Endothelial cell of umbilical vein (primary cell): ENCODE measurements at regions not wholly inside any gene's neighbourhood (a gene's known extent, or its start where the extent isn't known, plus 50 kb on each side); places are given as distances from the start of the nearest gene placed in this dataset.

Experiments used
- EZH2 ChIP-seq: IDR thresholded peaks from 2 replicates; pipeline ENCODE4 v1.6.1; 2012; ENCODE audit warnings: borderline replicate concordance, low read depth, mild to moderate bottlenecking, moderate library complexity, low read length, inconsistent platforms; ENCODE audit not compliant: severe bottlenecking
- FOS ChIP-seq: IDR thresholded peaks from 2 replicates; pipeline ENCODE4 v1.6.1; 2011; ENCODE audit warnings: mild to moderate bottlenecking, low read length, moderate library complexity, borderline replicate concordance; ENCODE audit not compliant: insufficient read depth
- MYC ChIP-seq: IDR thresholded peaks from one replicate; pipeline ENCODE4 v1.6.1; 2011; ENCODE audit warnings: mild to moderate bottlenecking, low read depth, low read length
- POLR2A ChIP-seq: IDR thresholded peaks from 2 replicates; pipeline ENCODE4 v1.6.1; 2012; ENCODE audit warnings: low read depth, mild to moderate bottlenecking, control low read depth, low read length
- POLR2AphosphoS5 ChIP-seq: IDR thresholded peaks from 2 replicates; pipeline ENCODE4 v1.6.1; 2012; ENCODE audit warnings: low read depth, mild to moderate bottlenecking, control low read depth, low read length, moderate library complexity; ENCODE audit not compliant: insufficient read depth
- TF ChIP-seq, protein P1 (sequence below), 2 donors: IDR thresholded peaks; 1 replicate in 1 of 2; 2 replicates in 1 of 2; pipeline ENCODE4 v1.5.1; 2011; ENCODE audit warnings: low read length in 2 of 2, mild to moderate bottlenecking in 2 of 2, moderate library complexity in 2 of 2, control low read depth in 1 of 2, inconsistent platforms in 1 of 2, low read depth in 1 of 2; ENCODE audit not compliant: insufficient read depth in 1 of 2; ENCODE audit errors: extremely low read depth in 1 of 2
- TF ChIP-seq, protein P2 (sequence below): IDR thresholded peaks from 2 replicates; pipeline ENCODE4 v1.6.1; 2011; ENCODE audit not compliant: insufficient read depth, insufficient read length

DNA sequence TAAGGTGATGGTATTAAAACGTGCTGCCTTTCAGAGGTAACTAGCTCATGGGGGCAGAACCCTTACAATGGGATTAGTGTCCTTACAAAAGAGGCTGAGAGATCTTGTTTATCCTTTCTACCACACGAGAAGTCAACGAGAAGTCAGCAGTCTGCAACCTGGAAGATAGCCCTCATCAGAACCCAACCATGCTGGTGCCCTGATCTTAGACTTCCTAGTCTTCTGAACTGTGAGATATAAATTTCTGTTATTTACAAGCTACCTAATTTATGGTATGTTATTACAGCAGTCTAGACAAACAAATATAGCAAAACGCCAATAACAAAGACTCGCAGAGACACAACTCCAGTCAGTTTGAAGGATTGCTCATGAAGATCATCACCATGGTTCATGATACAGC is 157.5 kb upstream of the TMEM106B start:
- TF ChIP-seq POLR2AphosphoS5 (no peak), POLR2A (no peak), EZH2 (no peak), FOS (no peak), MYC (no peak)
- TF ChIP-seq, protein P1, sequence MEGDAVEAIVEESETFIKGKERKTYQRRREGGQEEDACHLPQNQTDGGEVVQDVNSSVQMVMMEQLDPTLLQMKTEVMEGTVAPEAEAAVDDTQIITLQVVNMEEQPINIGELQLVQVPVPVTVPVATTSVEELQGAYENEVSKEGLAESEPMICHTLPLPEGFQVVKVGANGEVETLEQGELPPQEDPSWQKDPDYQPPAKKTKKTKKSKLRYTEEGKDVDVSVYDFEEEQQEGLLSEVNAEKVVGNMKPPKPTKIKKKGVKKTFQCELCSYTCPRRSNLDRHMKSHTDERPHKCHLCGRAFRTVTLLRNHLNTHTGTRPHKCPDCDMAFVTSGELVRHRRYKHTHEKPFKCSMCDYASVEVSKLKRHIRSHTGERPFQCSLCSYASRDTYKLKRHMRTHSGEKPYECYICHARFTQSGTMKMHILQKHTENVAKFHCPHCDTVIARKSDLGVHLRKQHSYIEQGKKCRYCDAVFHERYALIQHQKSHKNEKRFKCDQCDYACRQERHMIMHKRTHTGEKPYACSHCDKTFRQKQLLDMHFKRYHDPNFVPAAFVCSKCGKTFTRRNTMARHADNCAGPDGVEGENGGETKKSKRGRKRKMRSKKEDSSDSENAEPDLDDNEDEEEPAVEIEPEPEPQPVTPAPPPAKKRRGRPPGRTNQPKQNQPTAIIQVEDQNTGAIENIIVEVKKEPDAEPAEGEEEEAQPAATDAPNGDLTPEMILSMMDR (IDR thresholded peaks at IDR 0.05; ENCODE audit: extremely low read depth in 1 of 2, insufficient read depth in 1 of 2, low read depth in 1 of 2, low read length in 2 of 2) = no peak
- TF ChIP-seq, protein P2, sequence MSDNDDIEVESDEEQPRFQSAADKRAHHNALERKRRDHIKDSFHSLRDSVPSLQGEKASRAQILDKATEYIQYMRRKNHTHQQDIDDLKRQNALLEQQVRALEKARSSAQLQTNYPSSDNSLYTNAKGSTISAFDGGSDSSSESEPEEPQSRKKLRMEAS = no peak
